ENCODE measurements at regions not wholly inside any gene's neighbourhood (a gene's known extent, or its start where the extent isn't known, plus 50 kb on each side); places are given as distances from the start of the nearest gene placed in this dataset.
"Not testable (repeated sequence)": the region's sequence is repeated elsewhere in the genome, so short reads cannot be mapped to it uniquely, and the experiment has no call there.

DNA sequence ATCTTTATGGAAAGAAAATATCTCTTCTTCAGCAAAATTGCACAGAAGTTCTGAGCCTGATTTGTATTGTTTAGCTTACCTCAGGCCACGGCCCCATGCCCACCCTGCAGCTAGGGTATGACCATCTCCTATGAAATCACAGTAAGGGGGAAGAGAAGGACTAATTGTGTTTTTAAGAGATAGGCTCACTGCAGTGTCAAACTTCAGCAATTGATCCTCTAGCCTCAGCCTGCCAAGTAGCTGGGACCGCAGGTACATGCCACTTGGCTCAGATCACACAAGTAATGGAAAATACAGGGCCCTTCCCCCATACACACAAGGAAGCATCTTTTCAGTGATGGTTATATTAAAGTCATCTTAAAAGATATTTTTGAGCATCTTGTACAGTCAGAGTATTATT lies 60.0 kb downstream of the DMAC1 start:
- DNase-seq (ENCODE audit: low spot score), result no peak

DNA sequence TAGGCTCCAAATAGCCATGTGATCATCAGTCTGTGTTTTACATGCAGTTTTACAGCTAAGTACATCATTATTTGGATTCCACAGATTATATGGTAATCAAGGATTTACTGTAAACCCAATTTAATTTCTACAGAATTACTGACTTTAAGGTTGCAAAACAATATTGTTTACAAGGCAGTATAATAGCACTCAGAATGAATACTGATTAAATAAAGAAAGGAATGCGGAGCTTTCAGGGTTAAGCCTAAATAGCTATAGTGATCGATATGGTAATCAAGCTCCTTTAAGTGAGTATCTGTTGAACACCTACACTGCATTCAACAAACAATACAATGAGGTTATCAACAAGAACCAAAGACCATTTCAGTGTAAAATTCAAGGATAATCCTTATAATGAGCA lies 64.3 kb downstream of the DMAC1 start:
- no peak for DNase-seq (ENCODE audit: low spot score)

DNA sequence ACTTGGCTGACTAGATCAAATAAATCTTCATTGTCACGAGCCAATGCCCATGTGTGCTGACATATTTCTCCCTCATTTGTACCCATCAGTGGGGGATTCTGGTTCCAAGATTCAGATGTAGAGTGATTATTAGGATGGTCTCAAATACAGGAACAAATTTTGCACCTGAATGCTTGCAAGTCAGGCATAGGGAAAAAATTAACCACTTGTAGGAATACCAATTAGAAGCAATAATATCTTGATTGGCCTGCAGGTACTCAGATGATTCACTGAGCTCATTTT lies 69.5 kb downstream of the DMAC1 start:
- no peak for DNase-seq (ENCODE audit: low spot score)

DNA sequence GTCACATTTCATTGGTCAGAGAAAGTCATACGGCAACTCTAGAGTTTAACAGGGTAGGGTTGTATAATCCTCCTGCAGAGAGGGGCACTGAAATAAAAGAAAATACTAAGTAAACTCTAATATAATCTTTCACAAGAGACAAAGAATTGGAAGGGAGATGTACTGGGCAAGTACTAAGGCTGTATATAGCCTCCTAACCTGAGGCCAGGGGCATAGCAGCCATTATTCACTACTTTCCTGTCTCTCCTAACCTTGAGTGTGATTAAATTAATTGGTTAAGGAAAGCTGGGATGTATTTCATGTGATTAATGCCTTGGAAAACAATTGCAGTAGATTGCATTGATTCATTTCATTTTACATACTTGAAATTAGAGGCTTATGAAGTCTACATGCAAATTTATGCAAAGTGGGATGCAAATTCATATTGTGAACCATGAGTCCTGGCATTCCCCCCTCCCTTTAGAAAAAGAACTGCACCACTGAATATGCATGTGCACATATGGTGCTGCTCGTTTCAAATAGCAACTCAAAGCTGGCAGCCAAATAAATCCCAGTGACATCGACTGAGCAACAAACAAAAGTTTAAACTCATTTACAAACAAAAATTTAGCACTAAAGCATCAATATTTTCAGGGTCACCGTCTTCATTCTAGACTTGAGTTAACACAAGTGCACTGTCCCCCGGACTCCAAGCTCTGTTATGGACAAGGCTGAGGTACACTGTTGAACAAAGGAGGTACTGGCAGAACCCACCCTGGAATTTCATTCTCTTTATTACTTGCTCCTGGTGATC lies 70.0 kb downstream of the DMAC1 start:
- DNase-seq (ENCODE audit: low spot score), result no peak

DNA sequence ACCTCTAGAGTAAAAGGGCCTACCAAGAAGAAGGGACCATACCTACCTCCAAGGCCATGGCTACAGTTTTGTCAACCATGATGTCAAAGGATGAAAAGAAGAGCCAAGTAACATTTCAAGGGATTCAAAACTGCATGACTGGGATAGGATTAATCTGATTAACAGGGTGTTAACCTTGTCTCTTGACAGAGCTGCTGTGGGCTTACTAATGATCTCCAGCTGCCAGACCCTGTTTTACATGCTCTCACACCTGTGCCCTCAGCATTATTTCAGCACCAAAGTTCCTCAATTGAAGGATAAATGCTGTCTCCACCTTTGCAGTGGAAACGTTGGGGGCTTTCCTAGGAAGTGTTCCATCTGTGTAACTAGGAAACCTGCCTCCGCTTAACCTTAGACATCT lies 78.3 kb downstream of the DMAC1 start:
- no peak for DNase-seq (ENCODE audit: low spot score)

DNA sequence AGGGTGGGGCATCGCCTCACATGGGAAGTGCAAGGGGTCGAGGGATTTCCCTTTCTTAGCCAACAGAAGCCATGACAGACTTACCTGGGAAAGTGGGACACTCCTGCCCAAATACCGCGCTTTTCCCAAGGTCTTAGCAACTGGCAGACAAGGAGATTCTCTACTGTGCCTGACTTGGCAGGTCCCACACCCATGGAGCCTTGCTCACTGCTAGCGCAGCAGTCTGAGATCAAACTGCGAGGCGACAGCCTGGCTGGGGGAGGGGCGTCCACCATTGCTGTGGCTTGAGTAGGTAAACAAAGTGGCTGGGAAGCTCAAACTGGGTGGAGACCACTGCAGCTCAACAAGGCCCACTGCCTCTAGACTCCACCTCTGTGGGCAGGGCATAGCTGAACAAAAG lies 86.5 kb downstream of the DMAC1 start:
- not testable (repeated sequence) for DNase-seq (ENCODE audit: low spot score)

DNA sequence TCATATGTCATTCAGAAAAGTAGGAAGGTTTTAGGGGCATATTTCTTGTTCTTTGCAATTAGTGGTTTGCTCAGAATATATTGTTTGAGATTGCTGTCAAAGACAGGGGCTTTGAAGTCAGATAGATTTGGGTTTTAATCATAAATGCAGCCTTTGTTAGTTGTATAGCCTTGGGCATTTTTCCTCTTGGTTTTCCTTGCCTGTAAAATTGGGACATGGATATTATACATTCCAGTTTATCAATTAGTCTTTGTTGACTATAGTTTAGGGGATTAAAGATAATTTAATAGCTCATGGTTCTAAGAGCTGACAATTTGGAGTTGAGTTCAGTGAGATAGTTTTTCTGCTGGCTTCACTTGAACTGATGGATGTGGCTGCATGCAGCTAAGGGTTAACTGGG lies 88.9 kb downstream of the DMAC1 start:
- no peak for DNase-seq (ENCODE audit: low spot score)

DNA sequence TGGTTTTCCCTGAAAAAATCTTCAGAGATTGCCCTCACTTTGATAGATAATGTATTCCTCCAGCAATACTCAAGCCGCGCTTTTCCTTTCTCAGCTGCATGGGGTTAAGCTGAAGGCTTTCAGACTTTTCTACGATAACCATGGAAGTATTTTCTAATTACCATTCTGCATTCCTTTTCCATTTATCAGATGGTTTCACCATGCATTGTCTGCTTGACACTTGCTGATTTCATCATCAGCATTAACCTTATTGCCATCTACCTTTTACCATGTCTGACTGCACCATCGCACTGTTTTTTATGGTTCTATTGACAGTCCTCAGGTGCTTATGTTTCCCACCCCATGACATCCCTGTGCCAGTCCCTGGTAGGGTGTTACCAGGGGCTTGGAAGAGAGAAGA lies 91.6 kb downstream of the DMAC1 start:
- no peak for DNase-seq (ENCODE audit: low spot score)

DNA sequence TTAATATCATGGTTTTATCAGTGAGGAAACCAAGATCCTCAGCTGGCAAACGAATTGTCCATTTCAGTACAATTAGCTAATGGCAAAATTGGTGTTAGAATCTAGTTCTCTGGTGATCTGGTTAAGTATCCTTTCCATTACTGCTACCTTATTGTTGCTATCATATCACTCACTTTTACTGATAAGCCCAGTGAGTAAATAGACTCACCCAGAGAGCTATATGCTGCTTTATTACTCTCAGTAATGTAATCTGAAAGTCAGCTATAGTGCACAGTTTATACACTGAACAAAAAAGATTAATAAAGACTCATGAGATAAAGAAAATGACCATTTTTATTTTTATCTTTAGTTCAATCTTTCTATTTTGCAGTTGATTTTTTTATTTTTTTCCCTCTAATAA lies 95.0 kb downstream of the DMAC1 start:
- no peak for DNase-seq (ENCODE audit: low spot score)

DNA sequence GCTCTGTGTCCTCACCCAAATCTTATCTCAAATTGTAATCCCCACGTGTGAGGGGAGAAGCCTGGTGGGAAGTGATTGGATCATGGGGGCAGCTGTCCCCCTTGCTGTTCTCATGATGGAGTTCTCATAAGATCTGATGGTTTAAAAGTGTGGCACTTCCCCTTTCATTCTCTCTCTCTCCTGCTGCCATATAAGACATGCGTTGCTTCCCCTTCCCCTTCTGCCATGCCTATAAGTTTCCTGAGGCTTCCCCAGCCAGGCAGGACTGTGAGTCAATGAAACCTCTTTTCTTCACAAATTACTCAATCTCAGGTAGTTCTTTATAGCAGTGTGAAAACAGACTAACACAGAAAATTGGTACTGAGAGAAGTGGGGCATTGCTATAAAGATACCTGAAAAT lies 107.7 kb downstream of the DMAC1 start:
- DNase-seq (ENCODE audit: low spot score), result no peak

DNA sequence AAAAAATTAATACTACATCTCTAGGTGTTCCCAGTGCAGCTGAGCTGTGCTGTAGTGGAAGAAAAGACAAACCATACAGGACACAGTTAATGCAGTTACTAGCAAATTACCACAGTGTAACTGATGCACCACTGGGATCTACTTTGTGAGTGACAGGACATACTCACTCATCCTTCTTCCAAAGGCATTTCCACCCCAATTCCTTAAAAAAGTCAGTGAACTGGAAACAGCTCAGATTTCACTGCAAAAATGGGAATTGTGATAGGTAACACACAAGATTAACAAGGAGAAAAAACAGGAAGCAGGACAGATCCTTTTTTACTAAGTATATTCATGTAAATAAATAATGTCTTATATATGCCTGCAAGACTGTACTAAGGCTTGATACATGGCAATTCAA lies 109.6 kb downstream of the DMAC1 start:
- DNase-seq (ENCODE audit: low spot score), result no peak

DNA sequence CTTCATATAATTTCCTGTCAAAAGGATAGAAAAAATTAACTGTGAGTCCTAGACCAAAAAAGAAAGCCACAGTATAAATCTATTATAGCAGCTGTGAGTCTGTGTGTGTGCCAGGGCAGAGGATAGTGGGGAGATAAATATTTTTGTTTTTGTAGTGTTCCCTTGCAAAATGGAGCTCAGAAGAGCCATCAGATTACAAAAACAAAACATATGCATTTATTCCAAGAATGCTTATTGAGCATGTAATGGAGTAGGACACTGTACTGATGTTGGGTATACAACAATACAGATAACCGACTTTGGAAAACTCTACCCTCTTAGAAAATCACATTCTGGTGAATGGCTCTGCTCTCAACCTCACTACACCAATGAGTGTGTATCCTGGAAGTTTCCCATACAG lies 111.0 kb downstream of the DMAC1 start:
- no peak for DNase-seq (ENCODE audit: low spot score)

DNA sequence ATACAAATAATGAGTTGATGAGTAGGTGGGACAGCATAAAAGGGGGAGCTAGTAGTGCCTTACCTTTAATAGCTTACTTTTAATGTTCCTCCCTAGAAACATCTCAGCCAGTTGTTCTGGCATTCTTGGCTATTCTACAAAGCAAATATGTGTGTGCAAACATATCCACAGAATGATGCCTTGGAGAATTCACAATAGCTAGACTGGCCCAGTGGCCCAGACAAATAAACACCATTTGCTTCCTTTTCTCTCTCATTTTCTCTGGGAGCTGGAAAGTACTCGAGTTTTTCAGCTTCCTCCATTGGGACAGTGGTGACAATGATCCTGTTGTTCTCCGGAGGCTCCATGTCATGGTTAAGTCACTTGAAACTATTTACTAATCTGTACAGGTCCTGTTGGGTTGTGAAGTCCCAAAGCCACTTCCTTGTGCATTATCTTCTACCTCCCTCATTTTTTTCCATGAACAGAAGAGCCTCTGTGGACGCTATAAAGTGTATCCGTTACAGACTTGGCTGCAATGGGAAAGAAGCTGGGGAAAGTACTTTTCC lies 122.9 kb downstream of the DMAC1 start:
- DNase-seq (ENCODE audit: low spot score), result no peak

DNA sequence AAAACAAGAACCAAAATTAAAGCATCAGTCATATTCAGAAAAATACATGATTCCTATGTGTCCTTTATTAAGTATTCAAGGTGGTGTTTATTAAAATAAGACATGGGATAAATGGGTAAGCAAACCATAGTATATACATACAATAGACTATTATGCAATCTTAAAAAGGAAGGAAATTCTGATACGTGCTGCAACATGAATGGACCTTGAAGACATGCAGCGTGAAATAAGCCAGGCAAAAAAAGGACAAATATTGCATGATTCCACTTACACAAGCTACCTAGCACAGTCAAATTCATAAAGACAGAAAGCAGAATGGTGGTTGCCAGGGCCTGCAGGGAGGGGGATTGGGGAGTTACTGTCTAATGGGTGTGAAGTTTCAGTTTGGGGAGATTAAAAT lies 127.7 kb downstream of the DMAC1 start:
- DNase-seq (ENCODE audit: low spot score), result no peak

DNA sequence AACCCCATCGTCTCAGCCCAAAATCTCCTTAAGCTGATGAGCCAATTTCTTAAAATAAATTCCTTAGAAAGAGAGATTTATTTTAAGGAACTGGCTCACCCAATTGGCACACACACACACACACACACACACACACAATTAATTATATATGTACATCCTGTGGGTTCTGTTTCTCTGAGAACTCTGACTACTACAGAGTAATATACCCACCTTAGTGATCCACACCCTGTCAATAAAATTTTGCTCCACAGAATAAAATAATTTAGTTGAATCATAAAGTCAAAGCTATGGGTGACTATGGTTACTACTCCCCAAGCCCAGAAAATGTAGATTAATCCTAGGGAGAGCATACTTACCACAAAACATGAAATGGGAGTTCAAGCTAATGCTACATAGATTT lies 131.0 kb downstream of the DMAC1 start:
- no peak for DNase-seq (ENCODE audit: low spot score)

DNA sequence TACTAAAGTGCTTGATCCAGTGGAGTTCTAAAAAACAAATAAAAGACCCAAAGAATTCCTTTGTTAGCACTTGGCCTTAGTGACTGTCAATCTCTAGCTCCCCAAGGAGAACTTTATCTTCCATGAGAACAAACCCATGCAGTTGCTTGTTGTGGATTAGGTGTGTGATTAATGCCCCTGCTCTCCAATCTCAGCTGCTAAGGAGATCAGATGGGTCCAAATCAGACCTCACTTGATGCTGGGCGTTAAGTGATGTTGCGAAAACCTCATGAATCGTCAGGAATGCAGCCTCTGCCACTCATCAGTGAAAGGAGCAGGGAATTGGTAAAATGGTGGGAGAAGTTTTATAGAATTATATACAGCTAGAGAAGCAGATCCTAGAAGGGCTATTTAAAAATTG lies 133.7 kb downstream of the DMAC1 start:
- DNase-seq (ENCODE audit: low spot score), result no peak

DNA sequence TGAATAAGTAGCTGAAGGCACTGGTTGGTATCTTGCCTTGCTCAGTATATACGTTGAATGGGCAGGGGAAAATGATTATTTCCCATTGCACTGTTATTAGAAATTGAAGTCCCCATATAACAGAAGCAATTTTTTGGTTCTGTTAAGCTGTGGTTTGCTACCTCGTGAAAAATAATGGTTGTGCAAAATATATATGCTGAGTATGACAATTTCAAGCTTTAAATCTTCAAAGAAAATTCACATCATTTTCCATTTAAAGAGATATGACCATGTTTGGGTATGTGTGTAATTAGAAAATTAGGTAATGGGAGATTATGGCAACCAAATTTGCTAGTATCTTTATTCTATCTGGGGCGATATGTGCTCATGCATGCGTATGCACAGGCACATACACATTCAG lies 139.8 kb downstream of the DMAC1 start:
- DNase-seq (ENCODE audit: low spot score), result no peak

DNA sequence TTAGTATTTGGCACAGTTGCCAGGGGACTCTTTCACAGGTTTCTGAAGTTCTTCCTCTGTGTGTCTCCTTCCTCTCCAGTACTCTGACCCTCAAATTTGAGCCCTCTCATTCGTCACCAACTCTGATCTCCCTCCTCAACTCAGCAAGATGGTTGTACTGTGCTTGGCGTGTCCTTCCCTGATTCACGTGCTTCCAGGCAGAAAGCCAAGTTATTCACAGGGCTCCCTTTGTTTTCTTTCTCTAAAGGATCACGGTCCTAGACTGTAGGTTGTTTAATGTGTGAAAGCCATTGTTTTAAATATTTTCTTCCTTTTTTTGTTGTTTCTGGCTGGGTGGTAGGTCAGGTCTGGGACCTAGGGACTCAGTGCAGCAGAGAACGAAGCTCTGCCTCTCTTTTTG lies 142.9 kb downstream of the DMAC1 start:
- no peak for DNase-seq (ENCODE audit: low spot score)

DNA sequence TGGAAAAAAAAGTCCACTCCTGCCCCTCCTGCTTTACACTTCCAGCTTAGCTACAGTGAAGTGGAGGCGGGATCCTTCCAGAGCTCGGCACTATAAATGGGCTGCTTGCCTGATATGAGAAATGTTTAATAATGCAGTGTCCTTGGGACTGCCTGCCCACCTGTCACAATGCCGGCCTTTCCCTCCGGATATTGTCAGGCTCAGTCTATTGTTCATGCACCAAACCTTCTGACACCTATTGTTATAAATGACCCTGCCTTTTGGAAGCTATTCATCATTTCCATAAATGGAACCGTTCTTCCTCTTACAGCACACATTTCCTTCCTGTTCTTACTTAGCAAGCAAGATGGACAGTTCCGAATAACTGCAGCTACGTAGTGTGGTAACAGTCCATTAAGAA lies 146.3 kb downstream of the DMAC1 start:
- no peak for DNase-seq (ENCODE audit: low spot score)

DNA sequence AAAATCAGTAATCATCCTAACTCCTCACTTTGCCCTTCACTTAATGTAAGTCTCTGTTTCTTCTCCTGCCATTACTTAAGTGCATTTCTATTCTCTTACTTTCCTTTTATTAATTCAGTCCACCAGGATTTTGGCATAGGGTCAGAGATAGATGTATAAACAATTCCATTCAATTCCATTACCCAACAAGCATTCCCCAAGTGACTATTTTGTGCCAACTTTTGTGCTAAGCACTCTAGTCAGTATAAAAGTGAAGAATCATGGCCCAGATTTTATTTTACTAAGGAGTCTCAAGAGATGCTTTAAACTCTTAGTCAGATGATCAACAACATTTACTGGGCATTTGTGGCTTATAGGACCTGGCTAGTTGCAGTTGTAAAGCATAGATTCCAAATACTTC lies 159.3 kb downstream of the DMAC1 start:
- DNase-seq (ENCODE audit: low spot score), result no peak

DNA sequence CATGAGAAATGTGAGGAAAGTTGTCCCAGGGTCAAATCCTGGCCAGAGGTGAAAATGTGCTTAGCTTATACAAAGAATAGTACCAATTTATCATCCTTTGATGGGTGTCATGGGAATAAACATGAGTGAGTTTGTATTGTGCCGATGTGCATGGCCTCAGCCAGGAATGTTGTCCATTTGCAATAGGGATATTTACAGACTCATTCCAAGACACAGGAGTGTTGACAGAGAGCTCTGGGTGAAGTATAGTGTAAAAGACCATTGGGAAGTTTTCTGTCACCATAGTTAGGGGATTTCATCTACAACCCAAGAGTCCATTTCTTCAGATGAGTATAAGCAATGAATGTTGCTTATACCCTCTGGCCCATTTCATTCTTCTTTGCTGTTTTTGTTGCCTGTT lies 160.1 kb downstream of the DMAC1 start:
- no peak for DNase-seq (ENCODE audit: low spot score)

DNA sequence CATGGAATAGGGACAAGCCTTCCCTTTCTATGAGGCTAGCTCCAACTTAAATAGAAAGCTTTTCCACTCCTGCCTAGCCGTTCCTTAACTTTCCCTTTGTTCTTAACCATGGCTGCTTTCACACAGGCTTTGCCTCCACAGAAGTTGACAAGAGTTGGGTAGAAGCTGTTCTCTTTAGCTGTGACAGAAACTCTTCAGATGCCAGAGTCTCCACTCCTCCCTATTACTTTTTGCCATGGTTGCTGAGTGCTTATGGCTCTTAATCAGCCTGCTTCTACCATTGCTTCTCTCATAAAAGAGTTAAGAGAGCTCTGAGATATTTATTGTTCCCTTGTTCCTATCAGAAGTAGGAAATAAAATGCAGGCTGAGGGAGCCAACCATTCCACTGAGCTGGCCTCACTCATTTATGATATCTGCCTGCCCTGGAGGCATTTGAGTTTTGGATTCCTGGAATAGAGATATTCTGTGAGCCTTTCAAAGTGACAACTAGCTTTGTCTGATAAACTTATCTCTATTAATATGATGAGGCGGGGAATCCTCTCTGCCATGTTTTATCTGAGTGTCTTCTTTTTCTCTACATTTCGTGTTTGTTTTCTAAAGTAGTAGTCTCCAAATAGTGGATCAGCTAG lies 162.6 kb downstream of the DMAC1 start:
- DNase-seq (ENCODE audit: low spot score), result no peak

DNA sequence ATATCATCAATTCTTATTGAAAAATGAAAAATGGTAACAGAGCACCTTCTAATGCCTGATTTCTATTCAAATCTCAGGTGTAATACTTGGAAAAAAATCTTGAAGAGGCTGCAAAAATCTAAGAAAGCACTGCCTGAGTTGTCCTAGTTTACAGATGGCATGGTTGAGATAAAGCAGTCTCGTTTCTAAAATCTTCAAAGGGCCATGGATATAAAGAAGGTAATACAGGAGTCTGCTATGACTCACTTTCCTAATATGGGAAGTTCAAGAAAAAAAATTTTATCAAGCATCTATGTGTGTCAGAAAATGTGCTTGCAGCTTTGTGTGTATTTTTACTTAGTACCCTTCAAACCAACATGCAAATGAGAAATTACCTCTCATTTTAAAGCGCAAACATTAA lies 163.3 kb downstream of the DMAC1 start:
- no peak for DNase-seq (ENCODE audit: low spot score)

DNA sequence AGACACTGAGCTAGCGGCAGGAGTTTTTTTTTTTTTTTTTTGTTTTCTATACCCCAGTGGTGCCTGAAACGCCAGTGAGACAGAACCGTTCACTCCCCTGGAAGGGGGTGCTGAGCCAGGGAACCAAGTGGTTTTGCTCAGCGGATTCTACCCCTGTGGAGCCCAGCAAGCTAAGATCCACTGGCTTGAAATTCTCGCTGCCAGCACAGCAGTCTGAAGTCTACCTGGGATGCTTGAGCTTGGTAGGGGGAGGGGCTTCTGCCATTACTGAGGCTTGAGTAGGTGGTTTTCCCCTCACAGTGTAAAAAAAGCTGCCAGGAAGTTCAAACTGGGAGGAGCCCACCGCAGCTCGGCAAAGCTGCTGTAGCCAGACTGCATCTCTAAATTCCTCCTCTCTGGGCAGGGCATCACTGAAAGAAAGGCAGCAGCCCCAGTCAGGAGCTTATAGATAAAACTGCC lies 173.0 kb downstream of the DMAC1 start:
- not testable (repeated sequence) for DNase-seq (ENCODE audit: low spot score)
